ENCODE measurements at regions not wholly inside any gene's neighbourhood (a gene's known extent, or its start where the extent isn't known, plus 50 kb on each side); places are given as distances from the start of the nearest gene placed in this dataset.

DNA sequence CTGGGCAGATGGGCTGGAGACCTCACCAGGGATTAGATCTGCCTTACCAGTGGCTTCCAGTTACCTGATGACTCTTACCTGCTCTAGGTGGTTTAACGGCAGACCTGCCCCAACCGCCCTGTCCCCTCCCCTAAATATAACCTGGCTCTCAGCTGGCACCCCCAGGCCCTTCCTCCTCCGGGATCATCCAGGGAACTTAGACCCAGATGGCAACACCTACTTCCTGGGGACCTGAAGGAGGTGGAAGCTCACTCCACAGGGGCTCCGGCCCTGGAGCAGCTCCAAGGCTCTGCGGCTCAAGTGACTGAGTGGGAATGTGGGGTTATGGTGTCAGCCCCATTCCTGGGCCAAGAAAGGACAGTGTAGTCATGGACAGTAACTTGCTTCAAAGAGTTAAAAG, 130.4 kb downstream of the OLFM1 start:
- Histone ChIP-seq H3K18ac (ENCODE audit: low read depth in 1 of 2, low read length in 2 of 2) (no peak overlapping the region), H2AK5ac (ENCODE audit: low read length, severe bottlenecking) (no peak overlapping the region), H3K14ac (ENCODE audit: low read length in 2 of 2) (no peak overlapping the region), H4K8ac (ENCODE audit: low read length) (no peak overlapping the region), H3K23ac (ENCODE audit: low read length in 2 of 2) (no peak overlapping the region), H3K27ac (ENCODE audit: low read length, poor library complexity, severe bottlenecking) (no peak overlapping the region), H2BK5ac (ENCODE audit: low read depth, low read length, poor library complexity, severe bottlenecking) (no peak overlapping the region), H3K36me3 (ENCODE audit: control insufficient read depth in 1 of 2, insufficient read depth in 2 of 2, low read depth in 1 of 2, low read length in 2 of 2) (no peaks in the 10 kb centered on the region), H3K4me3 (ENCODE audit: insufficient read depth in 1 of 2, low read depth in 1 of 2, low read length in 2 of 2) (no peak overlapping the region), H2AFZ (ENCODE audit: low read depth, low read length) (no peak overlapping the region), H2BK12ac (ENCODE audit: low read length in 2 of 2) (no peak overlapping the region), H2BK120ac (ENCODE audit: low read depth, low read length) (no peak overlapping the region), H3K4ac (ENCODE audit: low read depth in 1 of 2, low read length in 2 of 2) (no peak overlapping the region), H3K27me3 (ENCODE audit: control insufficient read depth in 1 of 2, insufficient read depth in 1 of 2, low read length in 2 of 2) (peaks cover 0 to 49% of the 10 kb centered on the region in 2 experiments), H4K91ac (ENCODE audit: low read length) (no peak overlapping the region), H3K9ac (ENCODE audit: low read length) (no peak overlapping the region), H3K79me1 (replicated peaks; ENCODE audit: low read length, poor library complexity, severe bottlenecking) (no peaks in the 10 kb centered on the region), H3K9me3 (ENCODE audit: control insufficient read depth, low read length) (no peaks in the 10 kb centered on the region), H3K4me1 (ENCODE audit: control insufficient read depth, insufficient read depth, low read depth, low read length) (no peaks in the 10 kb centered on the region), H3K4me2 (ENCODE audit: low read length, poor library complexity, severe bottlenecking) (no peak overlapping the region), H2BK15ac (ENCODE audit: low read depth, poor library complexity, severe bottlenecking) (no peak overlapping the region)
- no peak for DNase-seq
- 87% methylated on average over 5 of the region's 5 CpGs for WGBS

DNA sequence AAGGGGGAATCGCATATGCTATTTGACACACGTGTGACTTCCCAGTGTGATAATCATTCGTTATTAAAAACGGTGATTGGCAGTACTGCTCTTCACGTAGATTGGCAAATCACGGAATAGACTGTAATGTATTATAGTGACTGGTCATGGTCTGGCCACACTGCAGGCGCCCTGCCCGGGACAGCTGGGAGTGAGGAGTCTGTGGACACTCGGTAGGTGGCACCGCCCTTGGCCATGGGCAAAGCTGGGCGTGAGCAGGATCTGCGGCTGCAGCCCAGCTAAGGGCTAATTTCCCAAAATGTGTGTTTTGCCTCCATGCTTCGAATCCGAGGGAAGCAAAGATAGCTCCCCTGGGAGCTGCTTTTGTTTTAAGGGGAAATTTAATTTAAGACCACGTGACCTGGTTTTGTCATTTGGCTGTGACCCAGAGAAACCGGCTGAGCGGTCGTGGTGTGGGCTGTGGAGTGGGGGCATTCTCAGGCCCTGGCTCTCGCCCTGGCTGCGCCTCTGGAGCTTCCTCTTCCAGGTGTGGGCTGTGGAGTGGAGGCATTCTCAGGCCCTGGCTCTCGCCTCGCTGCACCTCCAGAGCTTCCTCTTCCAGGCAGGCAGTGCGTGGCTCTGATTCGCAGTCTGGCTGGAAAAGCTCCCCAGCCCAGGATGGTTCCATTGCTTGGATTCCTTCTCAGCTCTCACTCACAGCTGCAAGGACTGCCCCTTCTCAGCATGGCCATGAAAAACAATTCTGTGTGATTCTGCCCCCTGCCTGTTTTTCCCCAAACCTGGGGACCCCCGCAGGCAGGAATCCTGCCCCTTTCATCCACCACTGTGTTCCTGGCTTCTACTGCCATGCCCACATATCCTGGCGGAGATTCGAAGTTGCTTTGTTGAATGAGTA, 131.1 kb downstream of the OLFM1 start:
- Histone ChIP-seq H3K4ac (ENCODE audit: low read depth in 1 of 2, low read length in 2 of 2) (no peak overlapping the region), H2BK15ac (ENCODE audit: low read depth, poor library complexity, severe bottlenecking) (no peak overlapping the region), H2BK12ac (ENCODE audit: low read length in 2 of 2) (no peak overlapping the region), H3K36me3 (ENCODE audit: control insufficient read depth in 1 of 2, insufficient read depth in 2 of 2, low read depth in 1 of 2, low read length in 2 of 2) (no peaks in the 10 kb centered on the region), H3K4me3 (ENCODE audit: insufficient read depth in 1 of 2, low read depth in 1 of 2, low read length in 2 of 2) (no peak overlapping the region), H3K4me2 (ENCODE audit: low read length, poor library complexity, severe bottlenecking) (no peak overlapping the region), H3K9me3 (ENCODE audit: control insufficient read depth, low read length) (no peaks in the 10 kb centered on the region), H3K23ac (ENCODE audit: low read length in 2 of 2) (no peak overlapping the region), H3K79me1 (replicated peaks; ENCODE audit: low read length, poor library complexity, severe bottlenecking) (no peaks in the 10 kb centered on the region), H4K91ac (ENCODE audit: low read length) (no peak overlapping the region), H3K27me3 (ENCODE audit: control insufficient read depth in 1 of 2, insufficient read depth in 1 of 2, low read length in 2 of 2) (peaks cover 0 to 51% of the 10 kb centered on the region in 2 experiments), H3K9ac (ENCODE audit: low read length) (no peak overlapping the region), H3K14ac (ENCODE audit: low read length in 2 of 2) (no peak overlapping the region), H3K27ac (ENCODE audit: low read length, poor library complexity, severe bottlenecking) (no peak overlapping the region), H2BK5ac (ENCODE audit: low read depth, low read length, poor library complexity, severe bottlenecking) (no peak overlapping the region), H3K4me1 (ENCODE audit: control insufficient read depth, insufficient read depth, low read depth, low read length) (no peaks in the 10 kb centered on the region), H2BK120ac (ENCODE audit: low read depth, low read length) (no peak overlapping the region), H2AFZ (ENCODE audit: low read depth, low read length) (no peak overlapping the region), H4K8ac (ENCODE audit: low read length) (no peak overlapping the region), H3K18ac (ENCODE audit: low read depth in 1 of 2, low read length in 2 of 2) (no peak overlapping the region), H2AK5ac (ENCODE audit: low read length, severe bottlenecking) (no peak overlapping the region)
- DNase-seq = no peak
- 63% methylated on average over 27 of the region's 27 CpGs for WGBS

DNA sequence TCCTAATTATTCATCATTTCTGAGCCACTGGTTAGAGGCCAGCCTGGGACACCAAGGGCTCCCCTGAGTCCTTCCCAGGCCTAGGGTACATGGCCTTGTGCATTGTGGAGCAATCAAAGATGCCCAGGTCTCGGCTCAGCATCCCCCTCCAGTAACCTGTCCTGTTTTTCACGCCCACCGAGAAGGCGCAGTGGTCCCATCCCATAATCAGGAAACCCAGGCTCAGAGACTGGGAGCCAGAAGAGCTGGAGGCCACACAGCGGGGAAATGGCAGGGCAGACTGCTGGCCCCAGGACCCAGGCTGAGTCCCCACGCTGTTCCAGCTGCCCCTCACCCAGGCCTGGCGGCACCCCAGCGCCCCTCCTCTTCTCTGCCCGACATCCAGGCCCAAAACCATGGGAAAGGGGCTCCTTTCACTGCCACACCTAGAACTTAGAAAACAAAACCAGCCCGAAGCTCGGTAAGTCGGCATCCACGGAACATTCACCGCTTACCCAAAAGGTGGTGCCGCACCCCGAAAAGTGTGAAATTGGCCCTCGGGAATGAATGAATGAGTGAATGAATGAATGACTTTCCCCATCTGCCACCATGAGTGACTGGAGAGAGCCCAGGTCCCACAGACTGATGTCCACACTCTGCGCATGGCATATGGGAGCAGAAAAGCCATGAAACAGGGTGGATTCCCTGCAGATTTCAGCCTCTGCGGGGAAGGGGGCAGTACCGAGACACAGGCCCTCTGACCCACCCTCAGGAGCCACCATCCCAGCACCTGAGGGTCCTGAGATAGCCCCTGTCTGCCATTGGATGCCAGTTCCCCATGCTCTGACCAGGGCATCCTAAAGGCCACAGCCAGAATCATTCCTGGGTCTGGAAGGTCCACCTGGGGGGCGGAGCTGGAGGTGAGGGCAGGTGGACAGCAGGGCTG, 132.5 kb downstream of the OLFM1 start:
- no peak overlapping the region for H3K27ac ChIP-seq (ENCODE audit: low read length, poor library complexity, severe bottlenecking)
- no peak overlapping the region for H3K4me3 ChIP-seq (ENCODE audit: insufficient read depth in 1 of 2, low read depth in 1 of 2, low read length in 2 of 2)
- no peak overlapping the region for H2AK5ac ChIP-seq (ENCODE audit: low read length, severe bottlenecking)
- H2BK120ac ChIP-seq (ENCODE audit: low read depth, low read length) = no peak overlapping the region
- no peak overlapping the region for H3K9ac ChIP-seq (ENCODE audit: low read length)
- no peak overlapping the region for H2BK15ac ChIP-seq (ENCODE audit: low read depth, poor library complexity, severe bottlenecking)
- 91% methylated on average over 19 of the region's 21 CpGs for WGBS
- H3K9me3 ChIP-seq (ENCODE audit: control insufficient read depth, low read length) = no peaks in the 10 kb centered on the region
- H2AFZ ChIP-seq (ENCODE audit: low read depth, low read length) = no peak overlapping the region
- no peaks in the 10 kb centered on the region for H3K4me1 ChIP-seq (ENCODE audit: control insufficient read depth, insufficient read depth, low read depth, low read length)
- no peak overlapping the region for H4K8ac ChIP-seq (ENCODE audit: low read length)
- DNase-seq = no peak
- H2BK5ac ChIP-seq (ENCODE audit: low read depth, low read length, poor library complexity, severe bottlenecking) = no peak overlapping the region
- H4K91ac ChIP-seq (ENCODE audit: low read length) = no peak overlapping the region
- no peaks in the 10 kb centered on the region for H3K36me3 ChIP-seq (ENCODE audit: control insufficient read depth in 1 of 2, insufficient read depth in 2 of 2, low read depth in 1 of 2, low read length in 2 of 2)
- H3K4me2 ChIP-seq (ENCODE audit: low read length, poor library complexity, severe bottlenecking) = no peak overlapping the region
- no peak overlapping the region for H3K14ac ChIP-seq (ENCODE audit: low read length in 2 of 2)
- no peaks in the 10 kb centered on the region for H3K79me1 ChIP-seq (replicated peaks; ENCODE audit: low read length, poor library complexity, severe bottlenecking)
- H3K27me3 ChIP-seq (ENCODE audit: control insufficient read depth in 1 of 2, insufficient read depth in 1 of 2, low read length in 2 of 2) = peaks cover 0 to 51% of the 10 kb centered on the region in 2 experiments
- H3K4ac ChIP-seq (ENCODE audit: low read depth in 1 of 2, low read length in 2 of 2) = no peak overlapping the region
- no peak overlapping the region for H3K23ac ChIP-seq (ENCODE audit: low read length in 2 of 2)
- H3K18ac ChIP-seq (ENCODE audit: low read depth in 1 of 2, low read length in 2 of 2) = no peak overlapping the region
- no peak overlapping the region for H2BK12ac ChIP-seq (ENCODE audit: low read length in 2 of 2)

Measured in mesenchymal stem cell (in vitro differentiated cells and primary cell).